ENCODE measurements at regions not wholly inside any gene's neighbourhood (a gene's known extent, or its start where the extent isn't known, plus 50 kb on each side); places are given as distances from the start of the nearest gene placed in this dataset.
"Not testable (repeated sequence)": the region's sequence is repeated elsewhere in the genome, so short reads cannot be mapped to it uniquely, and the experiment has no call there.

DNA sequence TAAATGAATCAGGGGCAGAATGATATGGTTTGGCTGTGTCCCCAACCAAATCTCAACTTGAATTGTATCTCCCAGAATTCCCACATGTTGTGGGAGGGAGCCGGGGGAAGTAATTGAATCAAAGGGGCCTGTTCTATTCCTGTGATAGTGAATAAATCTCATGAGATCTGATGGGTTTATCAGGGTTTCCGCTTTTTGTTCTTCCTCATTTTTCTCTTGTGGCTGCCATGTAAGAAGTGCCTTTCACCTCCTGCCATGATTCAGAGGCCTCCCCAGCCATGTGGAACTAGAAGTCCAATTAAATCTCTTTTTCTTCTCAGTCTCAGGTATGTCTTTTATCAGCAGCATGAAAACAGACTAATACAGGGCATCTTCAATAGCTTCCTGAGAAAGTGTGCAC is 107.0 kb downstream of the OTUD1 start:
- not testable (repeated sequence) for TF ChIP-seq EZH2 (IDR thresholded peaks at IDR 0.05; ENCODE audit: insufficient read depth, poor library complexity, severe bottlenecking); EZH2phosphoT487 (IDR thresholded peaks at IDR 0.05; ENCODE audit: insufficient read depth, low read depth)

Measured in GM23248 (cell line).